ENCODE measurements at regions not wholly inside any gene's neighbourhood (a gene's known extent, or its start where the extent isn't known, plus 50 kb on each side); places are given as distances from the start of the nearest gene placed in this dataset.
A peak's percentile ranks its signal among the peaks of the same experiment; 100 is the strongest.
"Not testable (repeated sequence)": the region's sequence is repeated elsewhere in the genome, so short reads cannot be mapped to it uniquely, and the experiment has no call there.

- no peak for DNase-seq (ENCODE audit: low read depth in 4 of 4, low spot score in 3 of 4)
Observed at GRCh38 chrX:52585892-52586291, 68.8 kb downstream of the SSX7 start.

GRCh38 chrX:52577464-52578173 is 60.8 kb upstream of the XAGE1B start:
- DNase-seq (ENCODE audit: low read depth in 4 of 4, low spot score in 3 of 4): no peak

GRCh38 chrX:52576946-52577345 is 60.1 kb upstream of the XAGE1B start:
- no peak for DNase-seq (ENCODE audit: low read depth in 4 of 4, low spot score in 3 of 4)

GRCh38 chrX:52576474-52576873 is 59.6 kb upstream of the XAGE1B start:
- DNase-seq (ENCODE audit: low read depth in 4 of 4, low spot score in 3 of 4): no peak

- DNase-seq (ENCODE audit: low read depth in 4 of 4, low spot score in 3 of 4): peak in 3 of 4 donors; percentile 4 to 16 (median 5)
Observed at GRCh38 chrX:52574416-52575275, 57.8 kb upstream of the XAGE1B start.

GRCh38 chrX:52568146-52568545 is 51.3 kb upstream of the XAGE1B start:
- not testable (repeated sequence) for DNase-seq (ENCODE audit: low read depth in 4 of 4, low spot score in 3 of 4)
